Vagina (tissue), 2 donors: ENCODE measurements at regions not wholly inside any gene's neighbourhood (a gene's known extent, or its start where the extent isn't known, plus 50 kb on each side); places are given as distances from the start of the nearest gene placed in this dataset.

Experiments used
- CTCF ChIP-seq, 3 experiments: fragments of 450-650 bp in 2 of 3; fragments of 200-600 bp in 1 of 3; sonication (generic) in 1 of 3; IDR thresholded peaks; one replicate each; pipeline ENCODE4 v1.5.1; 2017 to 2019; ENCODE audit warnings: antibody characterized with exemption in 3 of 3, mild to moderate bottlenecking in 2 of 3, moderate library complexity in 2 of 3
- POLR2A ChIP-seq, 2 donors: fragments of 450-650 bp; IDR thresholded peaks; one replicate each; pipeline ENCODE4 v1.6.1; 2017; ENCODE audit warnings: antibody characterized with exemption in 2 of 2, mild to moderate bottlenecking in 2 of 2, moderate library complexity in 2 of 2

- no peak for TF ChIP-seq CTCF (IDR thresholded peaks at IDR 0.05)
- TF ChIP-seq POLR2A (IDR thresholded peaks at IDR 0.05) = no peak
Observed at GRCh38 chrX:131723646-131724045, 179.8 kb downstream of the OR13H1 start.
